ENCODE measurements at regions not wholly inside any gene's neighbourhood (a gene's known extent, or its start where the extent isn't known, plus 50 kb on each side); places are given as distances from the start of the nearest gene placed in this dataset.

GRCh38 chr5:143571642-143572624 lies 168.4 kb upstream of the NR3C1 start:
- Histone ChIP-seq H3K36me3 (ENCODE audit: low read depth) (no peaks in the 10 kb centered on the region), H3K9me3 (no peaks in the 10 kb centered on the region), H3K4me1 (ENCODE audit: low read depth) (no peaks in the 10 kb centered on the region), H3K4me3 (no peak overlapping the region)
- no peak for TF ChIP-seq CTCF (IDR thresholded peaks at IDR 0.05)
- DNase-seq (no peak), ATAC-seq (no peak)
- intact Hi-C loops (cut with DNase I, micrococcal nuclease) = no loop called here

GRCh38 chr5:143570989-143571388 lies 167.5 kb upstream of the NR3C1 start:
- ATAC-seq (no peak), DNase-seq (no peak)
- no peak for TF ChIP-seq CTCF (IDR thresholded peaks at IDR 0.05)
- Histone ChIP-seq H3K9me3 (no peaks in the 10 kb centered on the region), H3K4me3 (no peak overlapping the region), H3K36me3 (ENCODE audit: low read depth) (no peaks in the 10 kb centered on the region), H3K4me1 (ENCODE audit: low read depth) (no peaks in the 10 kb centered on the region)
- intact Hi-C loops (cut with DNase I, micrococcal nuclease) = no loop called here

- no peaks in the 10 kb centered on the region for H3K4me1 ChIP-seq (ENCODE audit: low read depth)
- H3K4me3 ChIP-seq = no peak overlapping the region
- intact Hi-C loops (cut with DNase I, micrococcal nuclease) = no loop called here
- DNase-seq (no peak), ATAC-seq (peak; percentile 87)
- no peaks in the 10 kb centered on the region for H3K9me3 ChIP-seq
- H3K36me3 ChIP-seq (ENCODE audit: low read depth) = no peaks in the 10 kb centered on the region
- no peak for TF ChIP-seq CTCF (IDR thresholded peaks at IDR 0.05)
Measured at GRCh38 chr5:143569722-143570567, 166.5 kb upstream of the NR3C1 start.

- no peaks in the 10 kb centered on the region for H3K36me3 ChIP-seq (ENCODE audit: low read depth)
- TF ChIP-seq CTCF (IDR thresholded peaks at IDR 0.05) = no peak
- H3K4me1 ChIP-seq (ENCODE audit: low read depth) = no peaks in the 10 kb centered on the region
- no peaks in the 10 kb centered on the region for H3K9me3 ChIP-seq
- DNase-seq (no peak), ATAC-seq (peak; percentile 24)
- H3K4me3 ChIP-seq = no peak overlapping the region
- intact Hi-C loops (cut with DNase I, micrococcal nuclease) = no loop called here
Measured at GRCh38 chr5:143569213-143569701, 165.8 kb upstream of the NR3C1 start.

GRCh38 chr5:143567583-143568504 lies 164.4 kb upstream of the NR3C1 start:
- DNase-seq = no peak
- H3K4me3 ChIP-seq = no peak overlapping the region
- H3K36me3 ChIP-seq (ENCODE audit: low read depth) = no peaks in the 10 kb centered on the region
- intact Hi-C loops (cut with DNase I, micrococcal nuclease) = no loop called here
- H3K4me1 ChIP-seq (ENCODE audit: low read depth) = no peaks in the 10 kb centered on the region
- ATAC-seq = peak; percentile 14
- no peaks in the 10 kb centered on the region for H3K9me3 ChIP-seq
- no peak for TF ChIP-seq CTCF (IDR thresholded peaks at IDR 0.05)
